ENCODE measurements at regions not wholly inside any gene's neighbourhood (a gene's known extent, or its start where the extent isn't known, plus 50 kb on each side); places are given as distances from the start of the nearest gene placed in this dataset.

- peaks cover 0 to 15% (median 3%) of the 10 kb centered on the region in 5 donors for H3K4me1 ChIP-seq (ENCODE audit: control insufficient read depth in 5 of 5, insufficient read depth in 5 of 5, low read length in 5 of 5)
- no peak overlapping the region for H3K27ac ChIP-seq (ENCODE audit: low read depth in 1 of 2, low read length in 1 of 2)
- WGBS, 2 donors, result 84 to 88% methylated on average over 12 of the region's 12 CpGs
- no peaks in the 10 kb centered on the region for H3K36me3 ChIP-seq (ENCODE audit: control insufficient read depth in 4 of 4, insufficient read depth in 4 of 4, low read length in 4 of 4)
- no peak overlapping the region for H3K9ac ChIP-seq (ENCODE audit: insufficient read depth in 1 of 2, low read length in 2 of 2)
- peak in 2 of 3 donors; percentile 18 to 66 for DNase-seq
- no peak for TF ChIP-seq CTCF (IDR thresholded peaks at IDR 0.05; ENCODE audit: control extremely low read depth, extremely low read depth)
- no peaks in the 10 kb centered on the region for H3K27me3 ChIP-seq (ENCODE audit: control insufficient read depth in 3 of 3, insufficient read depth in 3 of 3, low read length in 2 of 3)
- no peak overlapping the region for H3K4me3 ChIP-seq
- no peaks in the 10 kb centered on the region for H3K9me3 ChIP-seq (ENCODE audit: control insufficient read depth in 4 of 4, insufficient read depth in 3 of 4, low read length in 3 of 4)
- no peak for ATAC-seq (ENCODE audit: insufficient read depth, low FRiP score)
These were observed 117.0 kb upstream of the PMEPA1 start for GRCh38 chr20:57826666-57827287.

- Histone ChIP-seq H3K4me1 (ENCODE audit: control insufficient read depth in 5 of 5, insufficient read depth in 5 of 5, low read length in 5 of 5) (peaks cover 0 to 18% (median 3%) of the 10 kb centered on the region in 5 donors), H3K27ac (ENCODE audit: low read depth in 1 of 2, low read length in 1 of 2) (no peak overlapping the region), H3K9me3 (ENCODE audit: control insufficient read depth in 4 of 4, insufficient read depth in 3 of 4, low read length in 3 of 4) (no peaks in the 10 kb centered on the region), H3K9ac (ENCODE audit: insufficient read depth in 1 of 2, low read length in 2 of 2) (no peak overlapping the region), H3K27me3 (ENCODE audit: control insufficient read depth in 3 of 3, insufficient read depth in 3 of 3, low read length in 2 of 3) (peaks cover 0 to 4% (median 0%) of the 10 kb centered on the region in 3 donors), H3K4me3 (no peak overlapping the region), H3K36me3 (ENCODE audit: control insufficient read depth in 4 of 4, insufficient read depth in 4 of 4, low read length in 4 of 4) (no peaks in the 10 kb centered on the region)
- no peak for DNase-seq
- TF ChIP-seq CTCF (IDR thresholded peaks at IDR 0.05; ENCODE audit: control extremely low read depth, extremely low read depth), result no peak
- ATAC-seq (ENCODE audit: insufficient read depth, low FRiP score), result no peak
- WGBS, 2 donors, result 92 to 95% methylated on average over 6 of the region's 6 CpGs
These were observed 115.1 kb upstream of the PMEPA1 start for GRCh38 chr20:57824909-57825308.

GRCh38 chr20:57821935-57822334, 112.1 kb upstream of the PMEPA1 start:
- no peak overlapping the region for H3K27ac ChIP-seq (ENCODE audit: low read depth in 1 of 2, low read length in 1 of 2)
- H3K9me3 ChIP-seq (ENCODE audit: control insufficient read depth in 4 of 4, insufficient read depth in 3 of 4, low read length in 3 of 4), result no peaks in the 10 kb centered on the region
- H3K27me3 ChIP-seq (ENCODE audit: control insufficient read depth in 3 of 3, insufficient read depth in 3 of 3, low read length in 2 of 3), result peaks cover 0 to 4% (median 0%) of the 10 kb centered on the region in 3 donors
- DNase-seq (no peak), ATAC-seq (ENCODE audit: insufficient read depth, low FRiP score) (no peak)
- TF ChIP-seq CTCF (IDR thresholded peaks at IDR 0.05; ENCODE audit: control extremely low read depth, extremely low read depth), result no peak
- no peak overlapping the region for H3K4me3 ChIP-seq
- peaks cover 0 to 24% (median 9%) of the 10 kb centered on the region in 5 donors for H3K4me1 ChIP-seq (ENCODE audit: control insufficient read depth in 5 of 5, insufficient read depth in 5 of 5, low read length in 5 of 5)
- H3K36me3 ChIP-seq (ENCODE audit: control insufficient read depth in 4 of 4, insufficient read depth in 4 of 4, low read length in 4 of 4), result no peaks in the 10 kb centered on the region
- no peak overlapping the region for H3K9ac ChIP-seq (ENCODE audit: insufficient read depth in 1 of 2, low read length in 2 of 2)
- WGBS, 2 donors, result 75 to 83% methylated on average over 4 of the region's 4 CpGs

Data from lung (tissue), 11 donors.